ENCODE measurements at regions not wholly inside any gene's neighbourhood (a gene's known extent, or its start where the extent isn't known, plus 50 kb on each side); places are given as distances from the start of the nearest gene placed in this dataset.
A peak's percentile ranks its signal among the peaks of the same experiment; 100 is the strongest.
"Not testable (repeated sequence)": the region's sequence is repeated elsewhere in the genome, so short reads cannot be mapped to it uniquely, and the experiment has no call there.

- H3K27ac Mint-ChIP-seq; H3K27ac ChIP-seq (ENCODE audit: low read depth, low read length); H3K27me3 Mint-ChIP-seq; H3K9me3 ChIP-seq (ENCODE audit: control insufficient read depth in 1 of 2, low read length in 2 of 2); intact Hi-C loops (cut with micrococcal nuclease); H3K4me3 Mint-ChIP-seq; CTCF ChIA-PET (ENCODE audit: partially characterized antibody); H3K36me3 ChIP-seq (ENCODE audit: insufficient read depth, low read length); POLR2A ChIA-PET (ENCODE audit: partially characterized antibody); H3K4me1 Mint-ChIP-seq; H3K27me3 ChIP-seq (ENCODE audit: insufficient read depth, low read length); H3K4me1 ChIP-seq (ENCODE audit: insufficient read depth, low read length); H3K4me3 ChIP-seq (ENCODE audit: low read length in 2 of 2); H3K36me3 Mint-ChIP-seq: not testable (repeated sequence)
- DNase-seq: peak in 1 of 5 donors; percentile 22
- H3K9me3 Mint-ChIP-seq: peaks cover 4 to 79% (median 50%) of the 10 kb centered on the region in 8 donors
Observed at GRCh38 chr11:54797906-54798305, 91.3 kb downstream of the OR4A5 start.

GRCh38 chr11:54832676-54833075 is 126.0 kb downstream of the OR4A5 start:
- Mint-ChIP-seq H3K9me3 (peaks cover 0 to 80% (median 57%) of the 10 kb centered on the region in 8 donors), H3K27me3 (no peaks in the 10 kb centered on the region), H3K4me1 (no peaks in the 10 kb centered on the region), H3K36me3 (peaks cover 0 to 10% of the 10 kb centered on the region in 2 donors), H3K27ac (no peak overlapping the region), H3K4me3 (no peak overlapping the region)
- POLR2A ChIA-PET (ENCODE audit: partially characterized antibody): no interaction called here
- H3K36me3 ChIP-seq (ENCODE audit: insufficient read depth, low read length): no peaks in the 10 kb centered on the region
- no peak overlapping the region for H3K4me3 ChIP-seq (ENCODE audit: low read length in 2 of 2)
- no peak for DNase-seq
- intact Hi-C loops (cut with micrococcal nuclease): no loop called here
- CTCF ChIA-PET (ENCODE audit: partially characterized antibody): no interaction called here
- H3K27ac ChIP-seq (ENCODE audit: low read depth, low read length): no peak overlapping the region
- H3K9me3 ChIP-seq (ENCODE audit: control insufficient read depth in 1 of 2, low read length in 2 of 2): peaks cover 0 to 21% of the 10 kb centered on the region in 2 donors
- no peaks in the 10 kb centered on the region for H3K27me3 ChIP-seq (ENCODE audit: insufficient read depth, low read length)
- no peaks in the 10 kb centered on the region for H3K4me1 ChIP-seq (ENCODE audit: insufficient read depth, low read length)

GRCh38 chr11:54855047-54855446 is 148.4 kb downstream of the OR4A5 start:
- peaks cover 0 to 84% (median 55%) of the 10 kb centered on the region in 8 donors for H3K9me3 Mint-ChIP-seq
- H3K27me3 ChIP-seq (ENCODE audit: insufficient read depth, low read length); H3K4me3 ChIP-seq (ENCODE audit: low read length in 2 of 2); H3K36me3 Mint-ChIP-seq; H3K27me3 Mint-ChIP-seq; DNase-seq; H3K4me3 Mint-ChIP-seq; intact Hi-C loops (cut with micrococcal nuclease); CTCF ChIA-PET (ENCODE audit: partially characterized antibody); H3K4me1 ChIP-seq (ENCODE audit: insufficient read depth, low read length); POLR2A ChIA-PET (ENCODE audit: partially characterized antibody); H3K4me1 Mint-ChIP-seq; H3K27ac Mint-ChIP-seq; H3K36me3 ChIP-seq (ENCODE audit: insufficient read depth, low read length); H3K27ac ChIP-seq (ENCODE audit: low read depth, low read length): not testable (repeated sequence)
- H3K9me3 ChIP-seq (ENCODE audit: control insufficient read depth in 1 of 2, low read length in 2 of 2): peaks cover 0 to 20% of the 10 kb centered on the region in 2 donors

All from CD4-positive, alpha-beta memory T cell (primary cell).